ENCODE measurements at regions not wholly inside any gene's neighbourhood (a gene's known extent, or its start where the extent isn't known, plus 50 kb on each side); places are given as distances from the start of the nearest gene placed in this dataset.
A peak's percentile ranks its signal among the peaks of the same experiment; 100 is the strongest.
"Not testable (repeated sequence)": the region's sequence is repeated elsewhere in the genome, so short reads cannot be mapped to it uniquely, and the experiment has no call there.

- no peaks in the 10 kb centered on the region for H3K27me3 ChIP-seq (ENCODE audit: control insufficient read depth, insufficient read depth, low read length)
- no peaks in the 10 kb centered on the region for H3K79me2 ChIP-seq (ENCODE audit: control insufficient read depth, insufficient read depth, low read length)
- no peak overlapping the region for H3K27ac ChIP-seq (ENCODE audit: insufficient read depth, low read length)
- H3K4me1 ChIP-seq (ENCODE audit: control insufficient read depth, extremely low read depth, insufficient read depth, low read length): no peaks in the 10 kb centered on the region
- H3K9ac ChIP-seq (ENCODE audit: insufficient read depth, low read length): no peak overlapping the region
- no peaks in the 10 kb centered on the region for H4K20me1 ChIP-seq (ENCODE audit: control insufficient read depth, extremely low read depth, insufficient read depth, low read length)
- no peak overlapping the region for H3K4me3 ChIP-seq (replicated peaks in 1 of 4; ENCODE audit: control extremely low read depth in 1 of 4, insufficient read depth in 1 of 4, low read depth in 3 of 4, low read length in 4 of 4)
- H2AFZ ChIP-seq (ENCODE audit: low read length): no peak overlapping the region
- peak in 1 of 2 donors; percentile 95 for DNase-seq (ENCODE audit: low read depth in 2 of 2)
- no peaks in the 10 kb centered on the region for H3K9me3 ChIP-seq (ENCODE audit: control insufficient read depth, insufficient read depth, low read depth, low read length)
- H3K36me3 ChIP-seq (ENCODE audit: control insufficient read depth, insufficient read depth, low read length): no peaks in the 10 kb centered on the region
- H3K4me2 ChIP-seq (ENCODE audit: extremely low read depth, insufficient read depth, low read length): no peak overlapping the region
- TF ChIP-seq CTCF (conservative IDR thresholded peaks at IDR 0.05 in 1 of 2, IDR thresholded peaks at IDR 0.05 in 1 of 2; ENCODE audit: low read depth in 1 of 2, low read length in 2 of 2) (no peak), EZH2 (IDR thresholded peaks at IDR 0.05; ENCODE audit: low read length, missing control alignments) (no peak)
Observed at GRCh38 chr6:12548526-12548925, 168.0 kb upstream of the PHACTR1 start.

- H4K20me1 ChIP-seq (ENCODE audit: control insufficient read depth, extremely low read depth, insufficient read depth, low read length); H3K4me1 ChIP-seq (ENCODE audit: control insufficient read depth, extremely low read depth, insufficient read depth, low read length); H3K4me3 ChIP-seq (replicated peaks in 1 of 4; ENCODE audit: control extremely low read depth in 1 of 4, insufficient read depth in 1 of 4, low read depth in 3 of 4, low read length in 4 of 4); H3K36me3 ChIP-seq (ENCODE audit: control insufficient read depth, insufficient read depth, low read length); H3K27me3 ChIP-seq (ENCODE audit: control insufficient read depth, insufficient read depth, low read length); H3K79me2 ChIP-seq (ENCODE audit: control insufficient read depth, insufficient read depth, low read length); DNase-seq (ENCODE audit: low read depth in 2 of 2); H3K9me3 ChIP-seq (ENCODE audit: control insufficient read depth, insufficient read depth, low read depth, low read length); H3K4me2 ChIP-seq (ENCODE audit: extremely low read depth, insufficient read depth, low read length); H2AFZ ChIP-seq (ENCODE audit: low read length); H3K9ac ChIP-seq (ENCODE audit: insufficient read depth, low read length); H3K27ac ChIP-seq (ENCODE audit: insufficient read depth, low read length): not testable (repeated sequence)
Observed at GRCh38 chr6:12549445-12549844, 167.1 kb upstream of the PHACTR1 start.

- H3K9me3 ChIP-seq (ENCODE audit: control insufficient read depth, insufficient read depth, low read depth, low read length); H4K20me1 ChIP-seq (ENCODE audit: control insufficient read depth, extremely low read depth, insufficient read depth, low read length); H3K4me2 ChIP-seq (ENCODE audit: extremely low read depth, insufficient read depth, low read length); H3K4me3 ChIP-seq (replicated peaks in 1 of 4; ENCODE audit: control extremely low read depth in 1 of 4, insufficient read depth in 1 of 4, low read depth in 3 of 4, low read length in 4 of 4); DNase-seq (ENCODE audit: low read depth in 2 of 2); H3K79me2 ChIP-seq (ENCODE audit: control insufficient read depth, insufficient read depth, low read length); H3K36me3 ChIP-seq (ENCODE audit: control insufficient read depth, insufficient read depth, low read length); H2AFZ ChIP-seq (ENCODE audit: low read length); H3K27ac ChIP-seq (ENCODE audit: insufficient read depth, low read length); H3K9ac ChIP-seq (ENCODE audit: insufficient read depth, low read length); H3K4me1 ChIP-seq (ENCODE audit: control insufficient read depth, extremely low read depth, insufficient read depth, low read length); H3K27me3 ChIP-seq (ENCODE audit: control insufficient read depth, insufficient read depth, low read length): not testable (repeated sequence)
Observed at GRCh38 chr6:12554820-12555219, 161.7 kb upstream of the PHACTR1 start.

GRCh38 chr6:12555267-12555666 lies 161.3 kb upstream of the PHACTR1 start:
- Histone ChIP-seq H4K20me1 (ENCODE audit: control insufficient read depth, extremely low read depth, insufficient read depth, low read length) (no peaks in the 10 kb centered on the region), H3K9me3 (ENCODE audit: control insufficient read depth, insufficient read depth, low read depth, low read length) (no peaks in the 10 kb centered on the region), H3K4me1 (ENCODE audit: control insufficient read depth, extremely low read depth, insufficient read depth, low read length) (no peaks in the 10 kb centered on the region), H3K4me2 (ENCODE audit: extremely low read depth, insufficient read depth, low read length) (no peak overlapping the region), H3K9ac (ENCODE audit: insufficient read depth, low read length) (no peak overlapping the region), H3K36me3 (ENCODE audit: control insufficient read depth, insufficient read depth, low read length) (no peaks in the 10 kb centered on the region), H3K4me3 (replicated peaks in 1 of 4; ENCODE audit: control extremely low read depth in 1 of 4, insufficient read depth in 1 of 4, low read depth in 3 of 4, low read length in 4 of 4) (no peak overlapping the region), H3K27ac (ENCODE audit: insufficient read depth, low read length) (no peak overlapping the region), H3K79me2 (ENCODE audit: control insufficient read depth, insufficient read depth, low read length) (no peaks in the 10 kb centered on the region), H3K27me3 (ENCODE audit: control insufficient read depth, insufficient read depth, low read length) (no peaks in the 10 kb centered on the region), H2AFZ (ENCODE audit: low read length) (no peak overlapping the region)
- no peak for TF ChIP-seq CTCF (conservative IDR thresholded peaks at IDR 0.05 in 1 of 2, IDR thresholded peaks at IDR 0.05 in 1 of 2; ENCODE audit: low read depth in 1 of 2, low read length in 2 of 2)
- TF ChIP-seq EZH2 (IDR thresholded peaks at IDR 0.05; ENCODE audit: low read length, missing control alignments): no peak
- DNase-seq (ENCODE audit: low read depth in 2 of 2): peak in 1 of 2 donors; percentile 85

Measured in fibroblast of lung (primary cell).